DOHH2 (cell line): ENCODE measurements at regions not wholly inside any gene's neighbourhood (a gene's known extent, or its start where the extent isn't known, plus 50 kb on each side); places are given as distances from the start of the nearest gene placed in this dataset.
"Not testable (repeated sequence)": the region's sequence is repeated elsewhere in the genome, so short reads cannot be mapped to it uniquely, and the experiment has no call there.

Experiments used
- H3F3A ChIP-seq: fragments of 200-600 bp; sonication (generic), shearing (Covaris generic); 2 replicates; pipeline ENCODE4 v1.6.0; 2016; ENCODE audit warnings: antibody characterized with exemption, mild to moderate bottlenecking; ENCODE audit not compliant: control insufficient read depth, insufficient read depth
- H3K27ac ChIP-seq: fragments of 200-600 bp; sonication (generic); 2 replicates; pipeline ENCODE4 v1.5.1; 2014; ENCODE audit warnings: low read depth, mild to moderate bottlenecking, low read length, moderate library complexity
- H3K27me3 ChIP-seq: fragments of 200-600 bp; sonication (generic); 2 replicates; pipeline ENCODE4 v1.6.1; 2014; ENCODE audit warnings: mild to moderate bottlenecking, low read length, mixed read lengths; ENCODE audit not compliant: control insufficient read depth
- H3K36me3 ChIP-seq: fragments of 200-600 bp; sonication (generic); 2 replicates; pipeline ENCODE4 v1.6.1; 2014; ENCODE audit warnings: mild to moderate bottlenecking, low read length, moderate library complexity, mixed read lengths; ENCODE audit not compliant: control insufficient read depth
- H3K4me1 ChIP-seq: fragments of 200-600 bp; sonication (generic); 2 replicates; pipeline ENCODE4 v1.6.1; 2014; ENCODE audit warnings: mild to moderate bottlenecking, low read length, mixed read lengths; ENCODE audit not compliant: control insufficient read depth
- H3K4me2 ChIP-seq: fragments of 200-600 bp; sonication (generic); 2 replicates; pipeline ENCODE4 v1.6.0; 2014; ENCODE audit warnings: mild to moderate bottlenecking, low read length, moderate library complexity
- H3K4me3 ChIP-seq: fragments of 200-600 bp; sonication (generic); 2 replicates; pipeline ENCODE4 v1.5.1; 2014; ENCODE audit warnings: mild to moderate bottlenecking, low read length, mixed read lengths
- H3K79me2 ChIP-seq: fragments of 200-600 bp; sonication (generic); 2 replicates; pipeline ENCODE4 v1.6.1; 2014; ENCODE audit warnings: mild to moderate bottlenecking, low read length, mixed read lengths; ENCODE audit not compliant: control insufficient read depth
- H3K9me2 ChIP-seq: fragments of 200-600 bp; sonication (generic); replicated peaks from 2 replicates; pipeline ENCODE4 v1.6.1; 2014; ENCODE audit warnings: mild to moderate bottlenecking, low read length, mixed read lengths; ENCODE audit not compliant: control insufficient read depth
- H3K9me3 ChIP-seq: fragments of 200-600 bp; sonication (generic); 2 replicates; pipeline ENCODE4 v1.6.1; 2014; ENCODE audit warnings: antibody characterized with exemption, low read length, mixed read lengths; ENCODE audit not compliant: control insufficient read depth, insufficient read depth
- H4K20me1 ChIP-seq: fragments of 200-600 bp; sonication (generic); 2 replicates; pipeline ENCODE4 v1.6.0; 2014; ENCODE audit warnings: low read depth, mild to moderate bottlenecking, antibody characterized with exemption, low read length, moderate library complexity; ENCODE audit not compliant: control insufficient read depth, insufficient read depth
- EZH2phosphoT487 ChIP-seq: fragments of 200-600 bp; sonication (generic); IDR thresholded peaks from 2 replicates; pipeline ENCODE4 v1.6.1; 2017; ENCODE audit warnings: borderline replicate concordance, mild to moderate bottlenecking, antibody characterized with exemption, low read length, moderate library complexity, mixed read lengths
- TF ChIP-seq, protein P1 (sequence below): fragments of 200-600 bp; sonication (generic); IDR thresholded peaks from one replicate; pipeline ENCODE4 v1.5.1; 2014; ENCODE audit warnings: antibody characterized with exemption, mild to moderate bottlenecking, low read depth, low read length; ENCODE audit not compliant: poor library complexity, severe bottlenecking

DNA sequence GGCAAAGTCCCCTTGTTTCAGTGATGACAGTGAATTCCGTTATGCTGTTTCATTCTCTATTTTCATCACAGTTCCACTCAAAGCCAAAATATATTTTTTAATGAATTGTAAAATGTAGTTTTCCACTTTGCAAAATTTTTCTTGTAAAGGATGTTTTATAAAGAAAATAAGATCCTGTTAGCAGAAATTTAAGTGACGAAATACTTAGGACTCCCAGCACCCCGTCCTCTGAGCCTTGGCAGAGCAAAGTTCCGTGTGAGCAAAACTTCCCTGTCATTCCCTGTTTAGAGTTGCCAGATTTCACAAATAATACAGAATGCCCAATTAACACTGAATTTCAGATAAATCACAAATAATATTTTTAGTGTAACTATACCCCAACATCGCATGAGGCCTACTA is 81.0 kb upstream of the RBPJ start:
- H3K4me1 ChIP-seq, result no peaks in the 10 kb centered on the region
- H3K9me2 ChIP-seq, result no peaks in the 10 kb centered on the region
- no peaks in the 10 kb centered on the region for H3K36me3 ChIP-seq
- no peaks in the 10 kb centered on the region; the same call in 1 of the 2 replicates for H3F3A ChIP-seq
- no peak overlapping the region for H3K4me2 ChIP-seq
- H4K20me1 ChIP-seq, result no peaks in the 10 kb centered on the region
- no peak overlapping the region for H3K27ac ChIP-seq
- no peaks in the 10 kb centered on the region for H3K9me3 ChIP-seq
- no peak overlapping the region for H3K4me3 ChIP-seq
- no peaks in the 10 kb centered on the region for H3K79me2 ChIP-seq
- H3K27me3 ChIP-seq, result peaks cover 8% of the 10 kb centered on the region; the same call in 1 of the 2 replicates
- TF ChIP-seq EZH2phosphoT487, result no peak
- TF ChIP-seq, protein P1, sequence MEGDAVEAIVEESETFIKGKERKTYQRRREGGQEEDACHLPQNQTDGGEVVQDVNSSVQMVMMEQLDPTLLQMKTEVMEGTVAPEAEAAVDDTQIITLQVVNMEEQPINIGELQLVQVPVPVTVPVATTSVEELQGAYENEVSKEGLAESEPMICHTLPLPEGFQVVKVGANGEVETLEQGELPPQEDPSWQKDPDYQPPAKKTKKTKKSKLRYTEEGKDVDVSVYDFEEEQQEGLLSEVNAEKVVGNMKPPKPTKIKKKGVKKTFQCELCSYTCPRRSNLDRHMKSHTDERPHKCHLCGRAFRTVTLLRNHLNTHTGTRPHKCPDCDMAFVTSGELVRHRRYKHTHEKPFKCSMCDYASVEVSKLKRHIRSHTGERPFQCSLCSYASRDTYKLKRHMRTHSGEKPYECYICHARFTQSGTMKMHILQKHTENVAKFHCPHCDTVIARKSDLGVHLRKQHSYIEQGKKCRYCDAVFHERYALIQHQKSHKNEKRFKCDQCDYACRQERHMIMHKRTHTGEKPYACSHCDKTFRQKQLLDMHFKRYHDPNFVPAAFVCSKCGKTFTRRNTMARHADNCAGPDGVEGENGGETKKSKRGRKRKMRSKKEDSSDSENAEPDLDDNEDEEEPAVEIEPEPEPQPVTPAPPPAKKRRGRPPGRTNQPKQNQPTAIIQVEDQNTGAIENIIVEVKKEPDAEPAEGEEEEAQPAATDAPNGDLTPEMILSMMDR, result no peak

DNA sequence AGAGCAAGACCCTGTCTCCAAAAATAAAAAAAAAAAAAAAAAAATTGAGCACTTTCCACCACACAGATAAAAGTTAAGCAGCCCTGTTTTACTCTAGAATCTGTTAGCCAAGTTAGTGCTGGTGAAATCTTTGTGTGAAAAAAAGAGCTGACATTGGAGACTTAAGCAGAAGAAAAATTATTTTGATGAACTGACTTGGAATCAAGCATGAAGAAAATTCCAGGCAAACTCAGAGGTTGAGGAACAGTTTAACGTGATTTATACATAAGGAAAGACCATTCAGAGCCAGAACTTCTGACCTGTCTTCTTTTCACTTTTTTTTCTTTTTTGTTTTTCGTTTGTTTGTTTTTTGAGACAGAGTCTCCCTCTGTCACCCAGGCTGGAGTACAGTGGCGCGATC is 79.6 kb upstream of the RBPJ start:
- no peaks in the 10 kb centered on the region for H3K36me3 ChIP-seq
- peaks cover 8% of the 10 kb centered on the region; the same call in 1 of the 2 replicates for H3K27me3 ChIP-seq
- H4K20me1 ChIP-seq, result no peaks in the 10 kb centered on the region
- no peaks in the 10 kb centered on the region for H3K4me1 ChIP-seq
- H3K27ac ChIP-seq, result no peak overlapping the region
- H3F3A ChIP-seq, result no peaks in the 10 kb centered on the region; the same call in 1 of the 2 replicates
- TF ChIP-seq, protein P1, result no peak
- TF ChIP-seq EZH2phosphoT487, result no peak
- no peak overlapping the region for H3K4me3 ChIP-seq
- no peaks in the 10 kb centered on the region for H3K9me3 ChIP-seq
- no peaks in the 10 kb centered on the region for H3K9me2 ChIP-seq
- no peaks in the 10 kb centered on the region for H3K79me2 ChIP-seq
- no peak overlapping the region for H3K4me2 ChIP-seq

DNA sequence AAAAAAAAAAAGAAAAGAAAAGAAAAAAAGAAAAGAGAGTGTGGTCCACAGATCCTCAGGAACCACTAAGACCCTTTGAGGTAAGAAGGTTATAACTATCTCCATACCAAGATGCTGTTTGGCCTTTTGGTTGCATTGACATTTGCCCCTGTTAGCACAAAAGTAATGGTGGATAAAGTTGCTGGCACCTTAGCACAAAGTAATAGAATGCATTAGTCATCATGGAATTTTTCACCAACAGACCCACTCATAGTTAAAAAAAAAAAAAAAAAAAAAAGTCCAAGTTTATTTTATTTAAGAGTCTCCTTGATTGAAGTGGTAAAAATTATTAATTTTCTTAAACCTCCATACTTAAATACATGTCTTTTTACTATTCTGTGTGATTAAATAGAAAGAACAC is 78.4 kb upstream of the RBPJ start:
- Histone ChIP-seq H3K4me3 (no peak overlapping the region), H3K9me3 (no peaks in the 10 kb centered on the region), H3K4me2 (no peak overlapping the region), H3K79me2 (no peaks in the 10 kb centered on the region), H3F3A (no peaks in the 10 kb centered on the region; the same call in 1 of the 2 replicates), H4K20me1 (no peaks in the 10 kb centered on the region), H3K27ac (no peak overlapping the region), H3K4me1 (no peaks in the 10 kb centered on the region), H3K36me3 (no peaks in the 10 kb centered on the region), H3K27me3 (peaks cover 7% of the 10 kb centered on the region; the same call in 1 of the 2 replicates), H3K9me2 (no peaks in the 10 kb centered on the region)
- TF ChIP-seq, protein P1, result no peak
- no peak for TF ChIP-seq EZH2phosphoT487

DNA sequence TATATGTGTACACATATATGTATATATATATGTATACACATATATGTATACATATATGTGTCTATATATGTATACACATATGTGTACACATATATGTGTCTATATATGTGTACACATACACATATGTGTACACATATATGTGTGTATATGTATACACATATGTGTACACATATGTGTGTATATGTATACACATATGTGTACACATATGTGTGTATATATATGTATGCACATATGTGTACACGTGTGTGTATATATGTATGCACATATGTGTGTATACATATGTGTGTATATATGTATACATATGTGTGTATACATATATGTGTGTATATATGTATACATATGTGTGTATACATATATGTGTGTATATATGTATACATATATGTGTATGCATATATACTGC is 76.7 kb upstream of the RBPJ start:
- not testable (repeated sequence) for H3K27ac ChIP-seq, H3K4me1 ChIP-seq, H3K9me2 ChIP-seq, H3K36me3 ChIP-seq, H3K4me2 ChIP-seq, H3K4me3 ChIP-seq, H3K27me3 ChIP-seq, H3K9me3 ChIP-seq, H3F3A ChIP-seq, H3K79me2 ChIP-seq, H4K20me1 ChIP-seq
